ENCODE measurements at regions not wholly inside any gene's neighbourhood (a gene's known extent, or its start where the extent isn't known, plus 50 kb on each side); places are given as distances from the start of the nearest gene placed in this dataset.
"Not testable (repeated sequence)": the region's sequence is repeated elsewhere in the genome, so short reads cannot be mapped to it uniquely, and the experiment has no call there.

DNA sequence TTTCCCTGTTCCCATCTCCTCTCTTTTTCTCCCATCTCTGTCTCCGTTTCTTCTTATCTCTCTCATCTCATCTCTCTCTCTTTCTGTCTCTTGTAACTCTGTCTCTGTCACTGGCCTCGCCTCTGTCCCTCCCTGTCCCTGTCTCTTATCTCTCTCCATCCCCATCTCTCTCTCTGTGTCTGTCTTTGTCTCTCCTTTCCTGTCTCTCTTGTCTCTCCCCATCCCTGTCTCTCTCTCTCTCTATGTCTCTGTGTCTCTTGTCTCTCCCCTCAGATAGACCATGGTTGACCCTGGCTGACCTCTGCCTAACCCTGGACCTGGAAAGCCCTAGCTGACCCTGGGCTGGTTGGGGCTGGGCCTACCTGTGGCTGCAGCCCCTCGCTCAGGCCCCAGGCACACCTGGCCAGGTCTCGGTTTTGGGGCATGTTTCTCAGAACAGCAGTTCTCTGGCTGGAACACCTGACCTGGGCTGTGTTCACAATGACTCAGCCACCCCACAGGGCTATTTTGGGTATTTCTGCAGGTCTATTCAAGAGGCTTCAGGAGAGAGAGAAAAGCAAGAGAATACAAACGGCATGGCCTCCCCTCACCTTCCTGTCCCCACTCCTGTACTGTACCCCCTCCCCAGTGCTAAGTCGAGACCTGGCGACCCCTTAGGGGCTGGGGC, 174.4 kb downstream of the TMEM121 start:
- Histone ChIP-seq H3K4me3 (ENCODE audit: insufficient read length, low read depth) (no peak overlapping the region), H3K9ac (ENCODE audit: insufficient read length, low read depth) (no peak overlapping the region), H3K27me3 (ENCODE audit: insufficient read depth, insufficient read length) (no peaks in the 10 kb centered on the region), H3K4me1 (ENCODE audit: insufficient read depth, insufficient read length) (no peaks in the 10 kb centered on the region), H3K36me3 (ENCODE audit: insufficient read depth, insufficient read length, low read length) (no peaks in the 10 kb centered on the region), H3K9me3 (ENCODE audit: insufficient read depth, low read length) (no peaks in the 10 kb centered on the region)
- TF ChIP-seq SUZ12 (IDR thresholded peaks at IDR 0.05; ENCODE audit: extremely low read depth, insufficient read depth, insufficient read length) (no peak), YY1 (IDR thresholded peaks at IDR 0.05; ENCODE audit: insufficient read depth, insufficient read length) (no peak), ZNF274 (IDR thresholded peaks at IDR 0.05; ENCODE audit: low read depth, low read length) (no peak)
- no peak for DNase-seq (ENCODE audit: low read depth, low spot score)

DNA sequence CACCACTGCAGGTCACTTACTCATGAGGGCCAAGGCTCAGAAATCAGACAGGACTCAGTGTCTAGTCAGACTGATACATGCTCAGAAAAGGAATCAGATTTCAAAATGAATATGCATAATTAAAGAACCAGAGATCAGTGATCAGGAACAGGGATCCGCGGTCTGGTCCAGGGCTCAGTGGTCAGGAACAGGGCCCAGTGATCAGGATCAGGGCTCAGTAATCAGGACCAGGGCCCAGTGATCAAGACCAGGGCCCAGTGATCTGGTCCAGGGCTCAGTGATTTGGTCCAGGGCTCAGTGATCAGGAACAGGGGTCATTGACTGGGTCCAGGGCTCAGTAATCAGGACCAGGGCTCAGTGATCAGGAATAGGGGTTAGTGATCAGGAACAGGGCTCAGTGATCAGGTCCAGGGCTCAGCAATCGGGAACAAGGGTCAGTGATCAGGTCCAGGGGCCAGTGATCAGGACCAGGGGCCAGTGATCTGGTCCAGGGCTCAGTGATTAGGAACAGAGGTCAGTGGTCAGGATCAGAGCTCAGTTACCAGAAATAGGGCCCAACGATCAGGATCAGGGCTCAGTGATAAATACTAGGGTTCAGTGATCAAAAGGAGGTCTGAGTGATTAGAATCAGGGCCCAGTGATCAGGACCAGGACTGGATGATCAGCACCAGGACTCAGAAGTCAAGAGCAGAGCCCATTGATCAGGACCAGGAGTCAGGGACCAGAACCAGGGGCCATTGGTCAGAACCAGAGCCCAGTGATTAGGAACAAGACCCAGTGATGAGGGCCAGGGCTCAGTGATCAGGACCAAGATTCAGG, 175.3 kb downstream of the TMEM121 start:
- DNase-seq (ENCODE audit: low read depth, low spot score) = no peak
- H3K9me3 ChIP-seq (ENCODE audit: insufficient read depth, low read length) = no peaks in the 10 kb centered on the region
- no peak overlapping the region for H3K9ac ChIP-seq (ENCODE audit: insufficient read length, low read depth)
- no peaks in the 10 kb centered on the region for H3K36me3 ChIP-seq (ENCODE audit: insufficient read depth, insufficient read length, low read length)
- H3K4me3 ChIP-seq (ENCODE audit: insufficient read length, low read depth) = no peak overlapping the region
- H3K27me3 ChIP-seq (ENCODE audit: insufficient read depth, insufficient read length) = no peaks in the 10 kb centered on the region
- TF ChIP-seq ZNF274 (IDR thresholded peaks at IDR 0.05; ENCODE audit: low read depth, low read length) (no peak), YY1 (IDR thresholded peaks at IDR 0.05; ENCODE audit: insufficient read depth, insufficient read length) (no peak), SUZ12 (IDR thresholded peaks at IDR 0.05; ENCODE audit: extremely low read depth, insufficient read depth, insufficient read length) (no peak)
- no peaks in the 10 kb centered on the region for H3K4me1 ChIP-seq (ENCODE audit: insufficient read depth, insufficient read length)

DNA sequence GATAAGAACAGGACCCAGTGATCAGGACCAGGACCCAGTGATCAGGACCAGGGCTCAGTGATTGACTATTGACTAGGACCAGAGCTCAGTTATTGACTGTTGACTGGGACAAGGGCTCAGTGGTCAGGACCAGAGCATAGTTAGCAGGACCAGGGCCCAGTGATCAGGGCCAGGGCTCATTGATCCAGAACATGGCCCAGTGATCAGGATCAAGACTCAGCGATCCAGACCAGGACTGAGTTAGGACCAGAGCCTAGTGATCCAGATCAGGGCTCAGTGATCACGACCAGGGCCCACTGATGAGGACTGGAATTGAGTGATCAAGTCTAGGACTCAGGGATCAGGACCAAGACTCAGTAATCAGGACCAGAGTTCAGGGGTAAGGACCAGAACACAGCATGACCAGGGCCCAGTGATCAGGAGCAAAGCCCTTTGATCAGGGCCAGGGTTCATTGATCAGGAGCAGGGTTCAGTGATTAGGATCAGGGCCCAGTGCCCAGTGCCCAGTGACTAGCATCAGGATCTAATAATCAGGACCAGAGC, 176.0 kb downstream of the TMEM121 start:
- no peak for DNase-seq (ENCODE audit: low read depth, low spot score)
- H3K4me3 ChIP-seq (ENCODE audit: insufficient read length, low read depth) = no peak overlapping the region
- H3K36me3 ChIP-seq (ENCODE audit: insufficient read depth, insufficient read length, low read length) = no peaks in the 10 kb centered on the region
- no peaks in the 10 kb centered on the region for H3K27me3 ChIP-seq (ENCODE audit: insufficient read depth, insufficient read length)
- H3K4me1 ChIP-seq (ENCODE audit: insufficient read depth, insufficient read length) = no peaks in the 10 kb centered on the region
- H3K9me3 ChIP-seq (ENCODE audit: insufficient read depth, low read length) = no peaks in the 10 kb centered on the region
- TF ChIP-seq YY1 (IDR thresholded peaks at IDR 0.05; ENCODE audit: insufficient read depth, insufficient read length) (no peak), ZNF274 (IDR thresholded peaks at IDR 0.05; ENCODE audit: low read depth, low read length) (no peak), SUZ12 (IDR thresholded peaks at IDR 0.05; ENCODE audit: extremely low read depth, insufficient read depth, insufficient read length) (no peak)
- H3K9ac ChIP-seq (ENCODE audit: insufficient read length, low read depth) = no peak overlapping the region

DNA sequence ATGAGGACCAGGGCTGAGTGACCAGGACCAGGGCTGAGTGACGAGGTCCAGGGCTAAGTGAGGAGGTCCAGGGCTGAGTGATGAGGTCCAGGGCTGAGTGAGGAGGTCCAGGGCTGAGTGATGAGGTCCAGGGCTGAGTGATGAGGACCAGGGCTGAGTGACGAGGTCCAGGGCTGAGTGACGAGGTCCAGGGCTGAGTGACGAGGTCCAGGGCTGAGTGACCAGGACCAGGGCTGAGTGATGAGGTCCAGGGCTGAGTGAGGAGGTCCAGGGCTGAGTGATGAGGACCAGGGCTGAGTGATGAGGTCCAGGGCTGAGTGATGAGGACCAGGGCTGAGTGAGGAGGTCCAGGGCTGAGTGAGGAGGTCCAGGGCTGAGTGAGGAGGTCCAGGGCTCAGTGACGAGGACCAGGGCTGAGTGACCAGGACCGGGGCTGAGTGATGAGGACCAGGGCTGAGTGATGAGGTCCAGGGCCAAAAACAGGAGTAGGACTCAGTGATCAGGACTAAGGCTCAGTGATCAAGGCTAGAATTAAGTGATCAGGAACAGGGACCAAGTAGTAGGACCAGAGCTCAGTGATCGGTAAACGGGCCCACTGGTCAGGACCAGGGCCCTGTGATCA, 176.8 kb downstream of the TMEM121 start:
- not testable (repeated sequence) for H3K27me3 ChIP-seq (ENCODE audit: insufficient read depth, insufficient read length); H3K9ac ChIP-seq (ENCODE audit: insufficient read length, low read depth); H3K9me3 ChIP-seq (ENCODE audit: insufficient read depth, low read length); H3K36me3 ChIP-seq (ENCODE audit: insufficient read depth, insufficient read length, low read length); H3K4me1 ChIP-seq (ENCODE audit: insufficient read depth, insufficient read length); H3K4me3 ChIP-seq (ENCODE audit: insufficient read length, low read depth); DNase-seq (ENCODE audit: low read depth, low spot score)

DNA sequence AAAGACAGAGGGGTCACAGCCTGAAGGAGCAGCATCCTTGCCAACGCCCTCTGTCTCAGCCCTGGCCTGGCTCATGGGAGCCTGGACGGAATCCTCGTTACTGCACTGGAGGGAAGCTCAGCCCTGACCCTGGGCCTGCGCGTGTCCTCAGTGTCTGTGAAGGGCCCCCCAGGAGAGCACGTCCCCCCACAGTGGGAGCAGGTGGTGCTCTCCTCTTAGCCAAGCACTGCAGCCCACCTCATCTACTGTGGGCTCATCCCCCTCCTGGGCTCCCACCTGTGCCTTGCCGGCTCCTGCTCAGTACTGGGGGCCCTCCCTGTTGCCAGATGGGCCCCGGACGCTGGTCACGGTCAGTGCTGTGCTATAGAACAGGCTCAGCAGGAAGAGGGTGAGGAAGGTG, 177.7 kb downstream of the TMEM121 start:
- H3K27me3 ChIP-seq (ENCODE audit: insufficient read depth, insufficient read length); H3K4me1 ChIP-seq (ENCODE audit: insufficient read depth, insufficient read length); H3K9ac ChIP-seq (ENCODE audit: insufficient read length, low read depth); H3K9me3 ChIP-seq (ENCODE audit: insufficient read depth, low read length); H3K36me3 ChIP-seq (ENCODE audit: insufficient read depth, insufficient read length, low read length); DNase-seq (ENCODE audit: low read depth, low spot score); H3K4me3 ChIP-seq (ENCODE audit: insufficient read length, low read depth): not testable (repeated sequence)

DNA sequence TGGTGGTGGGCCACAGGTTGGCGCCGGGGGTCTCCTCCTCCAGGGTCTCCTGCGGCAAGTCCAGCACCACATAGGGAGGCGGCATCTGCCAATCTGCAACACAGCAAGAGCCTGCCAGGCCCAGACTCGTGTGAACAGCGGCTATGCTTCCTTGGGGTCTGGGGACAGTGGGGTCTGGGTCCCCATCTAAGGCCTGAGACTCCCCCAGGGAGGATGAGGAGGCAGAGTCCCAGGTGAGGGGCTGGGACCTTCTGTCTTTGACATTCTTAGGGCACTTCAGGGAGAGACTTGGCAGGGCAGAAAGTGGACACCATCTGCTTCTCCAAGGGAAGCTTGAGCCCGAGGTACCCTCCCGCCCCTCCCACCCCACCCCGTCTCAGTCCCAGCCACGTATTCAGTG, 178.1 kb downstream of the TMEM121 start:
- not testable (repeated sequence) for H3K9ac ChIP-seq (ENCODE audit: insufficient read length, low read depth); H3K4me1 ChIP-seq (ENCODE audit: insufficient read depth, insufficient read length); H3K27me3 ChIP-seq (ENCODE audit: insufficient read depth, insufficient read length); H3K9me3 ChIP-seq (ENCODE audit: insufficient read depth, low read length); H3K4me3 ChIP-seq (ENCODE audit: insufficient read length, low read depth); H3K36me3 ChIP-seq (ENCODE audit: insufficient read depth, insufficient read length, low read length); DNase-seq (ENCODE audit: low read depth, low spot score)

DNA sequence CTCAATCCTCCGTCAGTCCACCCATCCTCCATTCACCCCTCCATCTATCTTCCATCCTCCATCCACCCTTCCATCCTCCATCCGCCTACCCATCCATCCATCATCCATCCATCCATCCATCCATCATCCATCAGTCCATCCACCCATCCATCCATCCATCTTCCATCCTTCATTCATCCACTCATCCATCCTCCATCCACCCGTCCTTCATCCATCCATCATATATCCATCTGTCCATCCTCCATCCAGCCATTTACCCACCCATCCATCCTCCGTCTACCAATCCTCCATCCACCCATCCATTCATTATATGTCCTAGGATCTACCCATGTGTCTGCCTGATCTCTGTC, 179.1 kb downstream of the TMEM121 start:
- not testable (repeated sequence) for H3K36me3 ChIP-seq (ENCODE audit: insufficient read depth, insufficient read length, low read length); H3K9me3 ChIP-seq (ENCODE audit: insufficient read depth, low read length); DNase-seq (ENCODE audit: low read depth, low spot score); H3K9ac ChIP-seq (ENCODE audit: insufficient read length, low read depth); H3K27me3 ChIP-seq (ENCODE audit: insufficient read depth, insufficient read length); H3K4me3 ChIP-seq (ENCODE audit: insufficient read length, low read depth); H3K4me1 ChIP-seq (ENCODE audit: insufficient read depth, insufficient read length)

DNA sequence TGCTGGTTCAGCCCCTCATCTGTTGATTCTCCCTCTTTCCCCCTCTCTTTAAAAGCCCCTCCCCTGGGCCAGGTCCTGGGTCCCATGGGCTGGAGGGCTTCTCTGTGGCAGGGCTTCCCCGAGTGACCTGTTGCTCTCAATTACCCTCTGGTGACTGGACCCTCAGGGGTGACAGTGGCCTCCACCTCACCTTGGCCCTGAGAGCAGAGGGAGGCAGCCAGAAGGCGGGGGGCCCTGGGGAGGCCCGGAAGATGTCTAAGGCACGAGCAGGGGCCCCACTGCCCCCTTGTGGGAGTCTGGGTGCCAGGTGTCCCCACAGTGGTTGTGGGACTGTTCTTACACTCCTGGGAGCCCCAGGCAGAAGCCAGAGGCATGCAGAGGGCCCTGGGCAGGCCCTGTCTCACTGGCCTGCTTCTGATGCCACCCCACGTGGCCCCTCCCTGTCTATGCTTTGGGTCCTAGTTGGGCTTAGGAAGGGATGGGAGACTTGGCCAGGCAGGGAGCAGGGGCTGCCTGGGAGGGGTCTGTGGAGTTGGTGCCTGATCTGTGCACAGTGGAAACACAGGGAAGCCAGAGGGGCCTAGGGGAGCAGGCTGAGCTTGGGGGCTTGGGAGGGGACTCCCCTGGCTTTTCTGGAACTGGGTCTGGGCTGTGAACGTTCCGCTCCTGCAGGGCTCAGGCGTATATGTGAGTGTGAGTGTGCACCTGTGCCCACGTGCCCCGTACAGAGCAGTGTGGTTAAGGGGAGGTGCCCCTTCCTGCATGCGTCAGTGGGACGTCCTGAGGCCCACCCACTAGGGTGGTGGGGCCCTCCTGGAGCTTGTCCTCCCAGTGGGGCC, 179.7 kb downstream of the TMEM121 start:
- H3K27me3 ChIP-seq (ENCODE audit: insufficient read depth, insufficient read length); H3K4me3 ChIP-seq (ENCODE audit: insufficient read length, low read depth); DNase-seq (ENCODE audit: low read depth, low spot score); H3K9me3 ChIP-seq (ENCODE audit: insufficient read depth, low read length); H3K9ac ChIP-seq (ENCODE audit: insufficient read length, low read depth); H3K4me1 ChIP-seq (ENCODE audit: insufficient read depth, insufficient read length); H3K36me3 ChIP-seq (ENCODE audit: insufficient read depth, insufficient read length, low read length): not testable (repeated sequence)

DNA sequence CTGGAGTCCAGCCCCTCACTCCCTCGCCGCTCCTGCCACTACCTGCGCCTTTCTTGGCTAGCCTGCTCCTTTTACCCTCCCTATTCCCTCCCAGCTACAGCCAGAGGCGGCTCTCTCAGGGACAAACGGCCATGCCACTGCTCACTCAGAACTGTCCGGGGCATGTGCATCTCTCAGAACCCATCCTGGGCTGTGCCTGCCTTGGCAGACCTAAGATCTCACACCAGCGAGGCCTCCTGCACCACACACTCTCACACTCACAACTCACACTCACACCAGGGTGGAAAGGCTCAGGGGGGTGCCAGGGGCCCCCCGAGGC, 180.3 kb downstream of the TMEM121 start:
- H3K9me3 ChIP-seq (ENCODE audit: insufficient read depth, low read length); H3K36me3 ChIP-seq (ENCODE audit: insufficient read depth, insufficient read length, low read length); H3K27me3 ChIP-seq (ENCODE audit: insufficient read depth, insufficient read length); H3K4me1 ChIP-seq (ENCODE audit: insufficient read depth, insufficient read length); DNase-seq (ENCODE audit: low read depth, low spot score); H3K4me3 ChIP-seq (ENCODE audit: insufficient read length, low read depth); H3K9ac ChIP-seq (ENCODE audit: insufficient read length, low read depth): not testable (repeated sequence)

DNA sequence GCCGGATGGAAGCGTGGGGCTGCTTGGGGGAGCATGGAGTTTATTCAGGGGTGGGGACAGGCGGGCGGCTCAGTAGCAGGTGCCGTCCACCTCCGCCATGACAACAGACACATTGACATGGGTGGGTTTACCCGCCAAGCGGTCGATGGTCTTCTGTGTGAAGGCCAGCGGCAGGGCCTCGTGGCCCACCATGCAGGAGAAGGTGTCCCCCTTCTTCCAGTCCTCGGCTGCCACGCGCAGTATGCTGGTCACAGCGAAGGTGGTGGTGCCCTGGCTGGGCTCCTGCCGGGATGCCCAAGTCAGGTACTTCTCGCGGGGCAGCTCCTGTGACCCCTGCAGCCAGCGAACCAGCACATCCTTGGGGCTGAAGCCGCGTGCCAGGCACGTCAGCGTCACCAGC, 180.7 kb downstream of the TMEM121 start:
- H3K9ac ChIP-seq (ENCODE audit: insufficient read length, low read depth); H3K27me3 ChIP-seq (ENCODE audit: insufficient read depth, insufficient read length); H3K9me3 ChIP-seq (ENCODE audit: insufficient read depth, low read length); H3K4me1 ChIP-seq (ENCODE audit: insufficient read depth, insufficient read length); H3K4me3 ChIP-seq (ENCODE audit: insufficient read length, low read depth); DNase-seq (ENCODE audit: low read depth, low spot score); H3K36me3 ChIP-seq (ENCODE audit: insufficient read depth, insufficient read length, low read length): not testable (repeated sequence)

Data from NT2/D1 (cell line).